ENCODE measurements at regions not wholly inside any gene's neighbourhood (a gene's known extent, or its start where the extent isn't known, plus 50 kb on each side); places are given as distances from the start of the nearest gene placed in this dataset.

DNA sequence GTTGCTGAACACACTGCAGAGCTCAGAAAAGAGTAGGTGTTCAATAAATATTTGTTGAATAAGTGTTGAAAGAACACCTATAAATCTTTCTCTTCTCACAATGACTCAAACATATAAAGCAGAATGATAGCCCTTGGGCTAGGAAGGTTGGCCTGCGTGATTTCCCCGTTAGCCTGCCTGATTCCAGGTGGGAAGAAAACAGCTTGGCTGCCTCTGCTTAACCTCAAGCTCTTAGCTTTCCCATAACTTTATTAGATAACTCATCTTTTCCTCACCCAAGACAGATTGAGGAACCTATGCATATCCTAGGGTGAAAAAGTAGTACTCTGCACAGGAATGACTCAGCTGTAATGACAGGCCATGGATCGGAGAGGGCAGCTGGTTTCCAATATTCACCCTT is 300.3 kb upstream of the ID4 start:
- 16% methylated on average over 3 of the region's 3 CpGs for WGBS (ENCODE audit: low lambda C conversion rate)
- Histone ChIP-seq H3K9me3 (no peaks in the 10 kb centered on the region), H4K20me1 (ENCODE audit: insufficient read depth) (no peaks in the 10 kb centered on the region), H3K36me3 (replicated peaks in 1 of 2; ENCODE audit: control insufficient read depth in 1 of 2, insufficient read depth in 2 of 2, low read length in 1 of 2) (no peaks in the 10 kb centered on the region), H3F3A (replicated peaks; ENCODE audit: insufficient read depth) (no peaks in the 10 kb centered on the region), H3K4me2 (no peak overlapping the region), H3K9ac (no peak overlapping the region), H3K27ac (ENCODE audit: low read depth in 2 of 2, low read length in 1 of 2) (no peak overlapping the region), H3K4me1 (ENCODE audit: control insufficient read depth in 1 of 2, insufficient read depth in 2 of 2, low read depth in 1 of 2, low read length in 1 of 2) (no peaks in the 10 kb centered on the region), H2AFZ (ENCODE audit: low read depth) (no peak overlapping the region), H3K9me2 (no peaks in the 10 kb centered on the region), H3K27me3 (ENCODE audit: insufficient read depth) (no peaks in the 10 kb centered on the region), H3K4me3 (ENCODE audit: low read depth in 2 of 2, low read length in 1 of 2) (no peak overlapping the region), H3K79me2 (ENCODE audit: insufficient read depth) (no peaks in the 10 kb centered on the region)
- CTCF ChIA-PET, result interaction anchor here (1.0 kb wide), 1 partner anchor 12 kb away, joined by 3 read pairs; no protein-coding TSS in a partner anchor
- no peak for TF ChIP-seq FOXJ3 (CRISPR knock-in tag; IDR thresholded peaks at IDR 0.05)
- DNase-seq, result no peak
- POLR2A ChIA-PET, result no interaction called here

DNA sequence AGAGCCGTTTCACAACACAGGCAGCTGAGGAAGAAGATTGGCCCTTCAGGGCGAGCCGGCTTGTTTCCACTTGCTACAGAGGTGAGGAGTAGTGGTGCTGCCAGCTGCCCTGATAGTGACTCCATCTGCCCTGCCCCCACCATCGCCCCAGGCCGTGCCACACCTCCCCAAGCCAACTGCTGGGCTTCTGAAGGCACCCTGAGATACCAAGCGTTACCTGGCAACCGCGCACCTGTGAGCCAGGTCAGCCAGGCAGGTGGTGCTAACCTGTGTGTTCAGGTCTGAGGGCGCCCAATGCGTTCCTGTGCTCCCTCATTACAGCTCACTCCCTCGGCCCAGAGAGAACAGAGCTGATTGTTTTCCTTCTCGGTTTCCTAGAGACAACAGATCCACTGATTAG is 299.1 kb upstream of the ID4 start:
- Histone ChIP-seq H3K9me3 (no peaks in the 10 kb centered on the region), H3K27me3 (ENCODE audit: insufficient read depth) (no peaks in the 10 kb centered on the region), H3F3A (replicated peaks; ENCODE audit: insufficient read depth) (no peaks in the 10 kb centered on the region), H2AFZ (ENCODE audit: low read depth) (no peak overlapping the region), H3K4me2 (peak overlapping the region; percentile 16; the same call in 1 of the 2 replicates), H3K36me3 (replicated peaks in 1 of 2; ENCODE audit: control insufficient read depth in 1 of 2, insufficient read depth in 2 of 2, low read length in 1 of 2) (no peaks in the 10 kb centered on the region), H4K20me1 (ENCODE audit: insufficient read depth) (no peaks in the 10 kb centered on the region), H3K4me1 (ENCODE audit: control insufficient read depth in 1 of 2, insufficient read depth in 2 of 2, low read depth in 1 of 2, low read length in 1 of 2) (no peaks in the 10 kb centered on the region), H3K9ac (no peak overlapping the region), H3K27ac (ENCODE audit: low read depth in 2 of 2, low read length in 1 of 2) (no peak overlapping the region), H3K4me3 (ENCODE audit: low read depth in 2 of 2, low read length in 1 of 2) (no peak overlapping the region), H3K79me2 (ENCODE audit: insufficient read depth) (no peaks in the 10 kb centered on the region), H3K9me2 (no peaks in the 10 kb centered on the region)
- CTCF ChIA-PET, result no interaction called here
- POLR2A ChIA-PET, result no interaction called here
- no peak for DNase-seq
- WGBS (ENCODE audit: low lambda C conversion rate), result 2% methylated on average over 9 of the region's 12 CpGs
- TF ChIP-seq RAD21 (IDR thresholded peaks at IDR 0.05; ENCODE audit: low read length), result no peak
- TF ChIP-seq, protein P1, sequence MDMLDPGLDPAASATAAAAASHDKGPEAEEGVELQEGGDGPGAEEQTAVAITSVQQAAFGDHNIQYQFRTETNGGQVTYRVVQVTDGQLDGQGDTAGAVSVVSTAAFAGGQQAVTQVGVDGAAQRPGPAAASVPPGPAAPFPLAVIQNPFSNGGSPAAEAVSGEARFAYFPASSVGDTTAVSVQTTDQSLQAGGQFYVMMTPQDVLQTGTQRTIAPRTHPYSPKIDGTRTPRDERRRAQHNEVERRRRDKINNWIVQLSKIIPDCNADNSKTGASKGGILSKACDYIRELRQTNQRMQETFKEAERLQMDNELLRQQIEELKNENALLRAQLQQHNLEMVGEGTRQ (IDR thresholded peaks at IDR 0.05; ENCODE audit: borderline replicate concordance, low read depth, low read length), result no peak
- TF ChIP-seq TCF12 (IDR thresholded peaks at IDR 0.05), result no peak
- TF ChIP-seq, protein P2, sequence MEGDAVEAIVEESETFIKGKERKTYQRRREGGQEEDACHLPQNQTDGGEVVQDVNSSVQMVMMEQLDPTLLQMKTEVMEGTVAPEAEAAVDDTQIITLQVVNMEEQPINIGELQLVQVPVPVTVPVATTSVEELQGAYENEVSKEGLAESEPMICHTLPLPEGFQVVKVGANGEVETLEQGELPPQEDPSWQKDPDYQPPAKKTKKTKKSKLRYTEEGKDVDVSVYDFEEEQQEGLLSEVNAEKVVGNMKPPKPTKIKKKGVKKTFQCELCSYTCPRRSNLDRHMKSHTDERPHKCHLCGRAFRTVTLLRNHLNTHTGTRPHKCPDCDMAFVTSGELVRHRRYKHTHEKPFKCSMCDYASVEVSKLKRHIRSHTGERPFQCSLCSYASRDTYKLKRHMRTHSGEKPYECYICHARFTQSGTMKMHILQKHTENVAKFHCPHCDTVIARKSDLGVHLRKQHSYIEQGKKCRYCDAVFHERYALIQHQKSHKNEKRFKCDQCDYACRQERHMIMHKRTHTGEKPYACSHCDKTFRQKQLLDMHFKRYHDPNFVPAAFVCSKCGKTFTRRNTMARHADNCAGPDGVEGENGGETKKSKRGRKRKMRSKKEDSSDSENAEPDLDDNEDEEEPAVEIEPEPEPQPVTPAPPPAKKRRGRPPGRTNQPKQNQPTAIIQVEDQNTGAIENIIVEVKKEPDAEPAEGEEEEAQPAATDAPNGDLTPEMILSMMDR (IDR thresholded peaks at IDR 0.05), result no peak
- no peak for TF ChIP-seq YY1 (IDR thresholded peaks at IDR 0.05; ENCODE audit: low read depth)
- no peak for TF ChIP-seq TEAD4 (IDR thresholded peaks at IDR 0.05; ENCODE audit: borderline replicate concordance, insufficient read depth)
- no peak for TF ChIP-seq RCOR1 (IDR thresholded peaks at IDR 0.05; ENCODE audit: low read length)

DNA sequence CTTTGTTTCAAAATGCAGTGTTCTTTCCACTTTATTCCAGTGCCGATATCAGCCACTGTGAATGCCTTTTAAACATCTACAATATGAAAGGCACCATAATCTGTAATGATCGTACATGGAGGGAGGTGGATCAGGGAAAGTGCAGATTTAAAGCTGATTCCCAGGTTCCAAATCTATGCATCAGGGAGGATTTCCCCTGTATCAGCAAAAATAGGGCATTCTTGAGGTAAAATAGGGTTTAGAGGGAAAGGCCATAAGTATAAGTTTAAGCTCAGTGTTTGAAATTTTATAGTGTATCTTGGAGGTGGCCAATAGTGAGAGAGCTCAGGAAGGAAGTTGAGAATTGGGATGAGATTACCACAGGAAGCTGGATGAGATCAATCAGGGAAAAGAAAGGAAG is 289.7 kb upstream of the ID4 start:
- POLR2A ChIA-PET, result no interaction called here
- H3F3A ChIP-seq (replicated peaks; ENCODE audit: insufficient read depth), result no peaks in the 10 kb centered on the region
- WGBS (ENCODE audit: low lambda C conversion rate), result 8% methylated on average over 2 of the region's 2 CpGs
- H2AFZ ChIP-seq (ENCODE audit: low read depth), result no peak overlapping the region
- H3K27ac ChIP-seq (ENCODE audit: low read depth in 2 of 2, low read length in 1 of 2), result no peak overlapping the region
- H3K9ac ChIP-seq, result no peak overlapping the region
- no peaks in the 10 kb centered on the region for H4K20me1 ChIP-seq (ENCODE audit: insufficient read depth)
- H3K27me3 ChIP-seq (ENCODE audit: insufficient read depth), result no peaks in the 10 kb centered on the region; the same call in 1 of the 2 replicates
- no peaks in the 10 kb centered on the region for H3K36me3 ChIP-seq (replicated peaks in 1 of 2; ENCODE audit: control insufficient read depth in 1 of 2, insufficient read depth in 2 of 2, low read length in 1 of 2)
- no peak for DNase-seq
- H3K79me2 ChIP-seq (ENCODE audit: insufficient read depth), result no peaks in the 10 kb centered on the region
- H3K4me1 ChIP-seq (ENCODE audit: control insufficient read depth in 1 of 2, insufficient read depth in 2 of 2, low read depth in 1 of 2, low read length in 1 of 2), result no peaks in the 10 kb centered on the region
- H3K4me3 ChIP-seq (ENCODE audit: low read depth in 2 of 2, low read length in 1 of 2), result no peak overlapping the region
- no peaks in the 10 kb centered on the region for H3K9me3 ChIP-seq
- no peak overlapping the region for H3K4me2 ChIP-seq
- CTCF ChIA-PET, result no interaction called here
- H3K9me2 ChIP-seq, result no peaks in the 10 kb centered on the region
- TF ChIP-seq EP300 (IDR thresholded peaks at IDR 0.05; ENCODE audit: borderline replicate concordance in 1 of 2, low read depth in 1 of 2, low read length in 1 of 2), result no peak
- TF ChIP-seq, protein P3, sequence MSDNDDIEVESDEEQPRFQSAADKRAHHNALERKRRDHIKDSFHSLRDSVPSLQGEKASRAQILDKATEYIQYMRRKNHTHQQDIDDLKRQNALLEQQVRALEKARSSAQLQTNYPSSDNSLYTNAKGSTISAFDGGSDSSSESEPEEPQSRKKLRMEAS (IDR thresholded peaks at IDR 0.05; ENCODE audit: low read depth), result no peak
- TF ChIP-seq, protein P1 (IDR thresholded peaks at IDR 0.05; ENCODE audit: borderline replicate concordance, low read depth, low read length), result no peak
- TF ChIP-seq SIN3A (IDR thresholded peaks at IDR 0.05; ENCODE audit: borderline replicate concordance, low read depth, low read length), result no peak
- TF ChIP-seq, protein P2 (IDR thresholded peaks at IDR 0.05), result no peak
- no peak for TF ChIP-seq POLR2AphosphoS5 (IDR thresholded peaks at IDR 0.05; ENCODE audit: low read depth, low read length)
- no peak for TF ChIP-seq FOXJ3 (CRISPR knock-in tag; IDR thresholded peaks at IDR 0.05)
- no peak for TF ChIP-seq TCF12 (IDR thresholded peaks at IDR 0.05)
